Progenitor cell of endocrine pancreas (in vitro differentiated cells): ENCODE measurements at regions not wholly inside any gene's neighbourhood (a gene's known extent, or its start where the extent isn't known, plus 50 kb on each side); places are given as distances from the start of the nearest gene placed in this dataset.

Experiments used
- DNase-seq: peaks from one replicate; pipeline ENCODE4 v3.0.0; 2021; ENCODE audit warnings: low spot score; ENCODE audit not compliant: unreplicated experiment
- H3K27ac Mint-ChIP-seq: 2 replicates; pipeline ENCODE4 v1.8.0; 2021; ENCODE audit warnings: mild to moderate bottlenecking, moderate library complexity, mixed read lengths
- H3K27me3 Mint-ChIP-seq: 2 replicates; pipeline ENCODE4 v1.8.0; 2021; ENCODE audit warnings: mixed read lengths
- H3K36me3 Mint-ChIP-seq: 2 replicates; pipeline ENCODE4 v1.8.0; 2022; ENCODE audit warnings: mixed read lengths; ENCODE audit not compliant: insufficient read depth
- H3K4me1 Mint-ChIP-seq: 2 replicates; pipeline ENCODE4 v1.8.0; 2021; ENCODE audit warnings: low read depth, mixed read lengths
- H3K4me3 Mint-ChIP-seq: 2 replicates; pipeline ENCODE4 v1.8.0; 2021; ENCODE audit warnings: low read depth, mild to moderate bottlenecking, moderate library complexity, mixed read lengths
- H3K9me3 Mint-ChIP-seq: 2 replicates; pipeline ENCODE4 v1.8.0; 2021; ENCODE audit warnings: low read depth, mixed read lengths
- TF ChIP-seq, protein P1 (sequence below): fragments of 200-600 bp; sonication (generic); IDR thresholded peaks from one replicate; pipeline ENCODE4 v1.5.0; 2021; ENCODE audit warnings: antibody characterized with exemption, mild to moderate bottlenecking; ENCODE audit not compliant: unreplicated experiment

DNA sequence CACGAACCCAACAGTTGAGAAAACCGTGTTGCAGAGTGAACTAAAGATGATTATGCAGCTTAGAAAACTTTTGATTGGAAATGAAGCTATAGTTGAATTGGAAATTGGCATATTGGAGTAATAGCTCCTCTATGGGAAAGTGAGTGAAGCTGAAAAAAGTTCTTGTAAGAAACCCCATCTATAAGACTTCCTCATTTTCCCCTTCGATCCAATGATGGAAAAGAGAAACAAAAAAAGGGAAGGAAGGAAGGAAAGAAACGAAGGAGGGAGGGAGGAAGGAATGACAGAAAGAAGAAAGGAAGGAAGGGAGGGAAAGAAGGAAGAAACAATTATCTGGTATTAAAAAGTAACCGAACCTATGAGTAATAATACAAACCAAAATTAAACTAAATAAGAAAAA is 791.8 kb upstream of the NR2F2 start:
- peaks cover 5% of the 10 kb centered on the region for H3K4me1 Mint-ChIP-seq
- no peaks in the 10 kb centered on the region for H3K9me3 Mint-ChIP-seq
- no peaks in the 10 kb centered on the region for H3K27me3 Mint-ChIP-seq
- TF ChIP-seq, protein P1, sequence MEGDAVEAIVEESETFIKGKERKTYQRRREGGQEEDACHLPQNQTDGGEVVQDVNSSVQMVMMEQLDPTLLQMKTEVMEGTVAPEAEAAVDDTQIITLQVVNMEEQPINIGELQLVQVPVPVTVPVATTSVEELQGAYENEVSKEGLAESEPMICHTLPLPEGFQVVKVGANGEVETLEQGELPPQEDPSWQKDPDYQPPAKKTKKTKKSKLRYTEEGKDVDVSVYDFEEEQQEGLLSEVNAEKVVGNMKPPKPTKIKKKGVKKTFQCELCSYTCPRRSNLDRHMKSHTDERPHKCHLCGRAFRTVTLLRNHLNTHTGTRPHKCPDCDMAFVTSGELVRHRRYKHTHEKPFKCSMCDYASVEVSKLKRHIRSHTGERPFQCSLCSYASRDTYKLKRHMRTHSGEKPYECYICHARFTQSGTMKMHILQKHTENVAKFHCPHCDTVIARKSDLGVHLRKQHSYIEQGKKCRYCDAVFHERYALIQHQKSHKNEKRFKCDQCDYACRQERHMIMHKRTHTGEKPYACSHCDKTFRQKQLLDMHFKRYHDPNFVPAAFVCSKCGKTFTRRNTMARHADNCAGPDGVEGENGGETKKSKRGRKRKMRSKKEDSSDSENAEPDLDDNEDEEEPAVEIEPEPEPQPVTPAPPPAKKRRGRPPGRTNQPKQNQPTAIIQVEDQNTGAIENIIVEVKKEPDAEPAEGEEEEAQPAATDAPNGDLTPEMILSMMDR: no peak
- H3K4me3 Mint-ChIP-seq: no peak overlapping the region
- H3K36me3 Mint-ChIP-seq: no peaks in the 10 kb centered on the region
- H3K27ac Mint-ChIP-seq: no peak overlapping the region
- DNase-seq: no peak

DNA sequence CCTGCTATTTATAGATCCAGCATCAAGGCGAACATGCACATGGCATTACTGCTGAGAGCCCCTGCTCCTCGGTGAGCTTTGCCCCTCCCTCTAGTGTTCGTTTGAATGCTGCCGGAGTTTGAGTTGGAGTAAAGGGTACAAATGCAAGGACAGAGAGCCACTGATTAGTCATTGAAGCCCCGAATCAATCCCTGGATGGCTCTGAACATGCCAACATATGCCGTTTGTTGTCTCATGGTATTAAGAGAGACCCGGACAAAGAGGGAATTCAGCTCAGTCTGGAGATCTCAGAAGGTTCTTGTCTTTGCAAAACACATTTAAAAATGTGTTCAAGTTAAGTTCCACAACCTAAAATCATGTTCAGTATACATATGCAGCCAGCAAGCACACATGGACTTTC is 789.2 kb upstream of the NR2F2 start:
- TF ChIP-seq, protein P1: no peak
- Mint-ChIP-seq H3K9me3 (no peaks in the 10 kb centered on the region), H3K4me1 (peaks cover 1% of the 10 kb centered on the region), H3K36me3 (no peaks in the 10 kb centered on the region), H3K4me3 (no peak overlapping the region), H3K27me3 (no peaks in the 10 kb centered on the region), H3K27ac (no peak overlapping the region)
- no peak for DNase-seq

DNA sequence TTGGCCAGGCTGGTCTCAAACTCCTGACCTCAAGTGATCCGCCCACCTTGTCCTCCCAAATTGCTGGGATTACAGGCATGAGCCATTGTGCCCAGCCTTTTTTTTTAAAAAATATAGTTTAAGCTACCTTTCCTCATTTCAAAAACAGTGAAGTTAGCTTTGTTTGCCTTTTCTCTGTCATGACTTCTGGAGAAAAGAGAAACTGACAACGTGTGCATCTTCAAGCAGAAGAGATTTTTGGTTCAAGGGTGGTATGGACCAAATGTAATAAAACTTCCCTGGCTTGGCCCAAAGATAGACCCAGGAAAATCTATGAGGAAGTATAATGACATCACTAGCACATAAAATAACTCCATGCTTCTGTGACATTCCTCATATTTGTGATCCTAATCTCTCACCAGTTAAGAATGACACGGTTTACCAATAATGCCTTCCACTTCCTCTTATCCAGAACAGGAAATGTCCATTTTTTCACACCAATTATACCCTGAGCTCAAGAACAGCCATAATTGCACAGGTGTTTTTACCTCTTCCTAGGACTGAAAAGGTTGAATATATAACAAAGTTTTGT is 781.2 kb upstream of the NR2F2 start:
- no peak overlapping the region for H3K27ac Mint-ChIP-seq
- H3K27me3 Mint-ChIP-seq: peaks cover 3% of the 10 kb centered on the region
- H3K36me3 Mint-ChIP-seq: no peaks in the 10 kb centered on the region
- no peak for DNase-seq
- H3K4me1 Mint-ChIP-seq: no peaks in the 10 kb centered on the region
- H3K4me3 Mint-ChIP-seq: no peak overlapping the region
- H3K9me3 Mint-ChIP-seq: no peaks in the 10 kb centered on the region
- TF ChIP-seq, protein P1: no peak

DNA sequence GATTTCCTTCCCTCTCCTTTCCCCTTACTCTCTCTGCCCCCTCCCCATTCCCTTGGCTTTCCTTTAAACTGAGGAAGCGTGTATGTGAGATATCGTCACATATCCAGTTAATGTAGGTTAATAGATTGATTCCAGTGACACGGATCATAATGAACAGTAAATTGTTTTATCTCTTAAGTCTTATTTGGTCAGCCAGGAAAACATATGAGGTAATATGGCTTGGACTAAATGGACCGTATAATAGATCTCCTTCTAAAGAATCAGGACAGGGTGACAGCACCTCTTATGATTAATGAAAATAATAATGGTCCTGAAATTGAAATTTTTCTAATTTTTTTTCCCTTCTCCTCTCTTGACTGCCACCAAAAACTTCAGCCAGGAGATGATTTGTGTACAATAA is 779.8 kb upstream of the NR2F2 start:
- no peak overlapping the region for H3K27ac Mint-ChIP-seq
- peaks cover under 1% of the 10 kb centered on the region for H3K4me1 Mint-ChIP-seq
- no peaks in the 10 kb centered on the region for H3K36me3 Mint-ChIP-seq
- no peak for DNase-seq
- TF ChIP-seq, protein P1: no peak
- no peak overlapping the region for H3K4me3 Mint-ChIP-seq
- peaks cover 3% of the 10 kb centered on the region for H3K27me3 Mint-ChIP-seq
- no peaks in the 10 kb centered on the region for H3K9me3 Mint-ChIP-seq

DNA sequence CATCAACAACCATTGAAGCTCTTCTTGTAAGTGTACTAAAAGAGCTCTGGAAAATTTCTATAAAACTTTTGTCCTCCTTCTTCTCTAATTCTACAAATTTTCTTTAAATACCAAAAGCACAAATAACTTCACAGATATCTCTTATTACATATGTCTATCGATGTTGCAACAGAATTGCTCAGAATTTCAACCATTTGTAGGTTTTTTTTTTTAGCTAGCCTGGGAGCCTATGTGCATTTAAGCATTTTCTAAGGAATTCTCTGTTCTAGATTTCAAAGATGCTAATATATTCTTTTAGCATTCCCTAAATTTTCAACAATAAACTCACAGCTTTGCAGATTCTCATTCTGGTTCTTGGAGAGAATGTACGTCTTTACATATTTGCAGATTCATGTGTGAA is 774.3 kb upstream of the NR2F2 start:
- Mint-ChIP-seq H3K4me3 (no peak overlapping the region), H3K9me3 (no peaks in the 10 kb centered on the region), H3K36me3 (no peaks in the 10 kb centered on the region), H3K27me3 (no peaks in the 10 kb centered on the region), H3K27ac (no peak overlapping the region), H3K4me1 (peaks cover 11% of the 10 kb centered on the region)
- TF ChIP-seq, protein P1: no peak
- no peak for DNase-seq
